ENCODE measurements at regions not wholly inside any gene's neighbourhood (a gene's known extent, or its start where the extent isn't known, plus 50 kb on each side); places are given as distances from the start of the nearest gene placed in this dataset.
"Not testable (repeated sequence)": the region's sequence is repeated elsewhere in the genome, so short reads cannot be mapped to it uniquely, and the experiment has no call there.

DNA sequence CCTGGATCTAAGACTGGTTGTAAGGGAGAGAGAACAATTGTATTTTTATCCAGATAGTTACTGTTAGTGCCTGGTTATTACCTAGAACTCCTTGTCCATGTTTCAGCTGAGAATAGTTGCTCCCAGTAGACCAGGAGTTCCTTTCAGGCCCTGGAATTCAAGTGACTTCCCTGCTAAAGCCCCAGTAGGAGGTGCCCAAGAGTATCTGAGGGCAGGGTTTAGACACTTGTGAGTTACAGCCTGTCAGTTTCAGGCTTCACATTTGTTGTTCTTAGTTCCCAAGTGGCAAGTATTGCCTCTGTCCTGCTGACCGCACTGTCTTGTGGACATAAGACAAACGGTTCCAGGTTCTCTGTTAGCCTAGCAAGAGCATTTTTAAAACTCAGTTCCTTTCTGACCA lies 743.9 kb upstream of the SEMA6A start:
- ChIA-PET CTCF (ENCODE audit: unreplicated experiment) (no interaction called here), POLR2A (interaction anchor here (0.6 kb wide), 1 partner anchor 61 kb away, joined by 3 read pairs; no protein-coding TSS in a partner anchor)
- Histone ChIP-seq H3K4me3 (ENCODE audit: low read depth, low read length, poor library complexity, severe bottlenecking) (no peak overlapping the region), H3K9me3 (ENCODE audit: low read length) (no peaks in the 10 kb centered on the region), H3K4me2 (ENCODE audit: low read length) (no peak overlapping the region), H2AFZ (ENCODE audit: low read length) (no peak overlapping the region), H3K79me2 (ENCODE audit: insufficient read depth, low read depth, low read length) (no peaks in the 10 kb centered on the region), H3K4me1 (ENCODE audit: insufficient read depth, low read length, poor library complexity, severe bottlenecking) (no peaks in the 10 kb centered on the region), H4K20me1 (ENCODE audit: insufficient read depth, low read length) (no peaks in the 10 kb centered on the region), H3K27ac (ENCODE audit: low read depth, low read length, poor library complexity, severe bottlenecking) (no peak overlapping the region), H3K9me2 (ENCODE audit: insufficient read depth, low read length) (no peaks in the 10 kb centered on the region), H3K36me3 (ENCODE audit: insufficient read depth, low read length) (no peaks in the 10 kb centered on the region)
- DNase-seq (ENCODE audit: low spot score) = no peak
- no peak for TF ChIP-seq EZH2phosphoT487 (IDR thresholded peaks at IDR 0.05; ENCODE audit: borderline replicate concordance, low read depth, low read length)
- TF ChIP-seq, protein P1, sequence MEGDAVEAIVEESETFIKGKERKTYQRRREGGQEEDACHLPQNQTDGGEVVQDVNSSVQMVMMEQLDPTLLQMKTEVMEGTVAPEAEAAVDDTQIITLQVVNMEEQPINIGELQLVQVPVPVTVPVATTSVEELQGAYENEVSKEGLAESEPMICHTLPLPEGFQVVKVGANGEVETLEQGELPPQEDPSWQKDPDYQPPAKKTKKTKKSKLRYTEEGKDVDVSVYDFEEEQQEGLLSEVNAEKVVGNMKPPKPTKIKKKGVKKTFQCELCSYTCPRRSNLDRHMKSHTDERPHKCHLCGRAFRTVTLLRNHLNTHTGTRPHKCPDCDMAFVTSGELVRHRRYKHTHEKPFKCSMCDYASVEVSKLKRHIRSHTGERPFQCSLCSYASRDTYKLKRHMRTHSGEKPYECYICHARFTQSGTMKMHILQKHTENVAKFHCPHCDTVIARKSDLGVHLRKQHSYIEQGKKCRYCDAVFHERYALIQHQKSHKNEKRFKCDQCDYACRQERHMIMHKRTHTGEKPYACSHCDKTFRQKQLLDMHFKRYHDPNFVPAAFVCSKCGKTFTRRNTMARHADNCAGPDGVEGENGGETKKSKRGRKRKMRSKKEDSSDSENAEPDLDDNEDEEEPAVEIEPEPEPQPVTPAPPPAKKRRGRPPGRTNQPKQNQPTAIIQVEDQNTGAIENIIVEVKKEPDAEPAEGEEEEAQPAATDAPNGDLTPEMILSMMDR (conservative IDR thresholded peaks at IDR 0.05; ENCODE audit: low read length) = no peak
- no TSS peak for BruUV-seq (replicated peaks)
- intact Hi-C loops (cut with micrococcal nuclease; ENCODE audit: unreplicated experiment) = no loop called here

DNA sequence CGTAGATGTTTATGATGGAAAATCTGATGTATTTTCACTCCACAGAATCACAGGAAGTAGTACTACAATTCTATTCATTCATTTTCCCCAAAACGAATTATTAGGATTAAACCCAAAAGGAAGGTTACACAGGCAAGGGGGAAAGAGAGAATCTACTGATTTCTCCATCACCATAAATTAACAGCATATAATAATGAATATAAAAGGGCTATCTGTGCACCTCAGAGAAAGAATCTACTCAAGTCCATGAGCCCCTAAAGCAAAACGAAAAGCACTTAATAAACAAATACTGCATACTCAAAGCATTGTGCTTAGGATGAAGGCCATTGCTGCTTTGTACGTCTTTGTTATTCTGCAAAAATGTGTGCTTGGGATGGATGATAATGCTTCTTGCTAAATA lies 740.5 kb upstream of the SEMA6A start:
- Histone ChIP-seq H3K4me1 (ENCODE audit: insufficient read depth, low read length, poor library complexity, severe bottlenecking) (no peaks in the 10 kb centered on the region), H3K36me3 (ENCODE audit: insufficient read depth, low read length) (no peaks in the 10 kb centered on the region), H3K9me2 (ENCODE audit: insufficient read depth, low read length) (no peaks in the 10 kb centered on the region), H3K9me3 (ENCODE audit: low read length) (no peaks in the 10 kb centered on the region), H3K4me2 (ENCODE audit: low read length) (no peak overlapping the region), H3K4me3 (ENCODE audit: low read depth, low read length, poor library complexity, severe bottlenecking) (no peak overlapping the region), H3K27ac (ENCODE audit: low read depth, low read length, poor library complexity, severe bottlenecking) (no peak overlapping the region), H3K79me2 (ENCODE audit: insufficient read depth, low read depth, low read length) (no peaks in the 10 kb centered on the region), H4K20me1 (ENCODE audit: insufficient read depth, low read length) (no peaks in the 10 kb centered on the region), H2AFZ (ENCODE audit: low read length) (no peak overlapping the region)
- TF ChIP-seq, protein P1 (conservative IDR thresholded peaks at IDR 0.05; ENCODE audit: low read length) = no peak
- no peak for TF ChIP-seq EZH2phosphoT487 (IDR thresholded peaks at IDR 0.05; ENCODE audit: borderline replicate concordance, low read depth, low read length)
- BruUV-seq (replicated peaks) = no TSS peak
- intact Hi-C loops (cut with micrococcal nuclease; ENCODE audit: unreplicated experiment) = no loop called here
- CTCF ChIA-PET (ENCODE audit: unreplicated experiment) = no interaction called here
- no peak for DNase-seq (ENCODE audit: low spot score)
- POLR2A ChIA-PET = no interaction called here

DNA sequence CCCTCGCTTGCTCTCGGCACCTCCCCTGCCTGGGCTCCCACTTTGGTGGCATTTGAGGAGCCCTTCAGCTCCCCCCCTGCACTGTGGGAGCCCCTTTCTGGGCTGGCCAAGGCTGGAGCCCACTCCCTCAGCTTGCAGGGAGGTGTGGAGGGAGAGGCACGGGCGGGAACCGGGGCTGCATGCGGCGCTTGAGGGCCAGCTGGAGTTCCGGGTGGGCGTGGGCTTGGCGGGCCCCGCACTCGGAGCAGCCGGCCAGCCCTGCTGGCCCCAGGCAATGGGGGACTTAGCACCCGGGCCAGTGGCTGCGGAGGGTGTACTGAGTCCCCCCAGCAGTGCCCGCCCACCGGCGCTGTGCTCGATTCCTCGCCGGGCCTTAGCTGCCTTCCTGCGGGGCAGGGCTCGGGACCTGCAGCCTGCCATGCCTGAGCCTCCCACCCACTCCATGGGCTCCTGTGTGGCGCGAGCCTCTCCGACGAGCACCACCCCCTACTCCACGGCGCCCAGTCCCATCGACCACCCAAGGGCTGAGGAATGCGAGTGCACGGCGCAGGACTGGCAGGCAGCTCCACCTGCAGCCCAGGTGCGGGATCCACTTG lies 730.0 kb upstream of the SEMA6A start:
- H3K79me2 ChIP-seq (ENCODE audit: insufficient read depth, low read depth, low read length); DNase-seq (ENCODE audit: low spot score); POLR2A ChIA-PET; H4K20me1 ChIP-seq (ENCODE audit: insufficient read depth, low read length); H3K4me3 ChIP-seq (ENCODE audit: low read depth, low read length, poor library complexity, severe bottlenecking); H3K4me1 ChIP-seq (ENCODE audit: insufficient read depth, low read length, poor library complexity, severe bottlenecking); intact Hi-C loops (cut with micrococcal nuclease; ENCODE audit: unreplicated experiment); H3K36me3 ChIP-seq (ENCODE audit: insufficient read depth, low read length); H2AFZ ChIP-seq (ENCODE audit: low read length); H3K27ac ChIP-seq (ENCODE audit: low read depth, low read length, poor library complexity, severe bottlenecking); BruUV-seq (replicated peaks); H3K4me2 ChIP-seq (ENCODE audit: low read length); CTCF ChIA-PET (ENCODE audit: unreplicated experiment); H3K9me3 ChIP-seq (ENCODE audit: low read length); H3K9me2 ChIP-seq (ENCODE audit: insufficient read depth, low read length): not testable (repeated sequence)
